HCT116 (cell line): ENCODE measurements at regions not wholly inside any gene's neighbourhood (a gene's known extent, or its start where the extent isn't known, plus 50 kb on each side); places are given as distances from the start of the nearest gene placed in this dataset.

Experiments used
- ATAC-seq: fragments of 200-7000 bp; cut with Tn5 transposase; 2 replicates; pipeline ENCODE4 v1.9.1; 2020; ENCODE audit warnings: mild to moderate bottlenecking, moderate library complexity
- BruUV-seq: library from RNA; stranded (reverse); fragments of 400-500 nt; replicated peaks from 2 replicates; lab custom pipeline; 2021; lab: Mats Ljungman, UMichigan
- CTCF ChIA-PET: fragments of 300-600 bp; sonication (Branson Sonifier 250); formaldehyde crosslinking; loops from one replicate; lab custom pipeline; 2021; ENCODE audit warnings: antibody characterized with exemption; lab: Charles Lee
- POLR2A ChIA-PET: fragments of 300-600, 350-600 bp; sonication (Branson Sonifier 250); formaldehyde crosslinking; loops from one replicate; lab custom pipeline; 2021; ENCODE audit warnings: antibody characterized with exemption; lab: Charles Lee
- RAD21 ChIA-PET, 2 experiments: fragments of 300-600 bp; sonication (Branson Sonifier 250); formaldehyde crosslinking; loops; one replicate each; lab custom pipeline; 2023; ENCODE audit warnings: low total read pairs in 2 of 2; ENCODE audit not compliant: uncharacterized antibody in 2 of 2, unreplicated experiment in 2 of 2, low non-redundant PET in 1 of 2; lab: Charles Lee
- DNase-seq: peaks from one replicate; pipeline ENCODE4 v3.0.0-alpha.2; 2010; ENCODE audit warnings: low read depth, low spot score
- H2AFZ ChIP-seq: fragments of 200-600 bp; shearing (Covaris generic), sonication (generic); 2 replicates; pipeline ENCODE4 v1.6.1; 2017; ENCODE audit warnings: low read depth, mixed run types, mixed read lengths, antibody characterized with exemption, low read length; ENCODE audit not compliant: poor library complexity, severe bottlenecking
- H3K27ac ChIP-seq: 2 replicates; pipeline ENCODE4 v1.5.1; 2012; ENCODE audit warnings: low read depth, low read length
- H3K27me3 ChIP-seq: fragments of 200-600 bp; sonication (generic); 2 replicates; pipeline ENCODE4 v1.6.1; 2016; ENCODE audit warnings: mixed run types, low read length, mixed read lengths; ENCODE audit not compliant: insufficient read depth
- H3K36me3 ChIP-seq, 2 experiments: fragments of 200-500 bp in 1 of 2; fragments of 200-600 bp in 1 of 2; sonication (Bioruptor generic) in 1 of 2; sonication (generic) in 1 of 2; 2 replicates each; pipeline versions ENCODE4 v1.5.1 to v1.6.1; 2014 to 2016; ENCODE audit warnings: low read length in 2 of 2, inconsistent platforms in 1 of 2, mixed read lengths in 1 of 2, mixed run types in 1 of 2; ENCODE audit not compliant: insufficient read depth in 2 of 2, control insufficient read depth in 1 of 2
- H3K4me1 ChIP-seq, 2 experiments: fragments of 200-600 bp in 1 of 2; sonication (generic) in 1 of 2; 2 replicates each; pipeline versions ENCODE4 v1.5.1 to v1.6.1; 2012 to 2017; ENCODE audit warnings: low read length in 2 of 2, inconsistent platforms in 1 of 2, mild to moderate bottlenecking in 1 of 2, mixed read lengths in 1 of 2, mixed run types in 1 of 2, moderate library complexity in 1 of 2; ENCODE audit not compliant: insufficient read depth in 2 of 2, control insufficient read depth in 1 of 2
- H3K4me2 ChIP-seq: fragments of 200-600 bp; sonication (generic); 2 replicates; pipeline ENCODE4 v1.6.1; 2017; ENCODE audit warnings: mixed run types, low read length, mixed read lengths
- H3K4me3 ChIP-seq, 2 experiments: fragments of 200-600 bp in 1 of 2; sonication (generic) in 1 of 2; replicated peaks in 1 of 2; 2 replicates each; pipeline ENCODE4 v1.5.1; 2011 to 2016; ENCODE audit warnings: low read length in 2 of 2, control low read depth in 1 of 2, low read depth in 1 of 2, mild to moderate bottlenecking in 1 of 2, mixed read lengths in 1 of 2, mixed run types in 1 of 2
- H3K79me2 ChIP-seq: fragments of 200-600 bp; sonication (generic); 2 replicates; pipeline ENCODE4 v1.6.1; 2017; ENCODE audit warnings: mild to moderate bottlenecking, mixed run types, low read length, moderate library complexity, mixed read lengths; ENCODE audit not compliant: insufficient read depth
- H3K9ac ChIP-seq: fragments of 200-600 bp; sonication (generic); 2 replicates; pipeline ENCODE4 v1.6.1; 2016; ENCODE audit warnings: low read length, mixed read lengths
- H3K9me2 ChIP-seq: fragments of 200-600 bp; sonication (generic), shearing (Covaris generic); 2 replicates; pipeline ENCODE4 v1.6.1; 2017; ENCODE audit warnings: mixed run types, mild to moderate bottlenecking, moderate library complexity; ENCODE audit not compliant: insufficient read depth
- H3K9me3 ChIP-seq, 2 experiments: fragments of 200-500 bp in 1 of 2; fragments of 200-600 bp in 1 of 2; sonication (Bioruptor generic) in 1 of 2; sonication (generic) in 1 of 2; 2 replicates each; pipeline ENCODE4 v1.6.1; 2014 to 2017; ENCODE audit warnings: low read length in 2 of 2, mixed read lengths in 2 of 2, inconsistent platforms in 1 of 2, low read depth in 1 of 2, mild to moderate bottlenecking in 1 of 2, mixed run types in 1 of 2, moderate library complexity in 1 of 2; ENCODE audit not compliant: control insufficient read depth in 1 of 2, insufficient read depth in 1 of 2
- H4K20me1 ChIP-seq: fragments of 200-600 bp; sonication (generic), shearing (Covaris generic); 2 replicates; pipeline ENCODE4 v1.6.1; 2017; ENCODE audit warnings: mixed run types, mild to moderate bottlenecking, moderate library complexity; ENCODE audit not compliant: insufficient read depth
- ATF3 ChIP-seq: IDR thresholded peaks from 2 replicates; pipeline ENCODE4 v1.6.1; 2012
- CTCF ChIP-seq, 3 experiments: fragments of 200-600 bp in 1 of 3; sonication (generic) in 1 of 3; IDR thresholded peaks in 2 of 3; conservative IDR thresholded peaks in 1 of 3; 2 replicates each; pipeline ENCODE4 v1.5.1; 2012 to 2017; ENCODE audit warnings: low read depth in 2 of 3, low read length in 2 of 3, antibody characterized with exemption in 1 of 3, borderline replicate concordance in 1 of 3, control low read depth in 1 of 3, mild to moderate bottlenecking in 1 of 3, mixed read lengths in 1 of 3, mixed run types in 1 of 3, moderate library complexity in 1 of 3; ENCODE audit not compliant: insufficient read depth in 1 of 3
- EGR1 ChIP-seq: IDR thresholded peaks from 2 replicates; pipeline ENCODE4 v1.6.1; 2012; ENCODE audit warnings: low read depth
- MAX ChIP-seq: IDR thresholded peaks from 2 replicates; pipeline ENCODE4 v1.6.1; 2012
- RAD21 ChIP-seq: IDR thresholded peaks from 2 replicates; pipeline ENCODE4 v1.6.1; 2012; ENCODE audit warnings: low read depth, mild to moderate bottlenecking
- YY1 ChIP-seq: IDR thresholded peaks from 2 replicates; pipeline ENCODE4 v1.6.1; 2011; ENCODE audit warnings: low read length, low read depth, moderate library complexity, mild to moderate bottlenecking; ENCODE audit not compliant: insufficient replicate concordance; ENCODE audit errors: extremely low read depth
- ZBTB33 ChIP-seq: IDR thresholded peaks from 2 replicates; pipeline ENCODE4 v1.6.1; 2011; ENCODE audit warnings: mild to moderate bottlenecking, low read length, moderate library complexity; ENCODE audit not compliant: insufficient replicate concordance; ENCODE audit errors: extremely low read depth
- intact Hi-C: fragments of 100-400 bp; cut with micrococcal nuclease; formaldehyde crosslinking; loops from 2 replicates; pipeline ENCODE4 v1.10.0; 2022

GRCh38 chr14:82872494-82872893 is 1338.8 kb upstream of the SEL1L start:
- no peaks in the 10 kb centered on the region for H4K20me1 ChIP-seq
- H3K4me3 ChIP-seq, result no peak overlapping the region
- H3K36me3 ChIP-seq, result no peaks in the 10 kb centered on the region
- no peaks in the 10 kb centered on the region for H3K9me2 ChIP-seq
- no peak overlapping the region for H3K4me2 ChIP-seq
- no peak overlapping the region for H2AFZ ChIP-seq
- intact Hi-C loops, result no loop called here
- H3K9me3 ChIP-seq, result peaks cover 4 to 31% of the 10 kb centered on the region in 2 experiments; a peak in 2 of 4 replicates
- no peak for ATAC-seq
- H3K9ac ChIP-seq, result no peak overlapping the region
- DNase-seq, result no peak
- H3K4me1 ChIP-seq, result no peaks in the 10 kb centered on the region
- BruUV-seq, result no TSS peak
- CTCF ChIA-PET, result no interaction called here
- RAD21 ChIA-PET, result no interaction called here
- H3K79me2 ChIP-seq, result no peaks in the 10 kb centered on the region
- POLR2A ChIA-PET, result no interaction called here
- no peak for TF ChIP-seq ATF3
- TF ChIP-seq YY1, result no peak
- no peak for TF ChIP-seq MAX
- no peak for TF ChIP-seq ZBTB33
- TF ChIP-seq CTCF (IDR thresholded peaks at IDR 0.05 in 2 of 3, conservative IDR thresholded peaks at IDR 0.05 in 1 of 3; ENCODE audit: borderline replicate concordance in 1 of 3, insufficient read depth in 1 of 3, low read depth in 2 of 3, low read length in 2 of 3), result 0 out of 6 replicates have a peak, but pooled peaks of 1 of the 3 experiments have one; percentile 10
- no peak for TF ChIP-seq RAD21
- no peak for TF ChIP-seq EGR1
- no peak overlapping the region for H3K27ac ChIP-seq
- H3K27me3 ChIP-seq, result no peaks in the 10 kb centered on the region
